Right lobe of liver (tissue), 6 donors: ENCODE measurements at regions not wholly inside any gene's neighbourhood (a gene's known extent, or its start where the extent isn't known, plus 50 kb on each side); places are given as distances from the start of the nearest gene placed in this dataset.

Source experiments
- ATAC-seq, 4 donors: fragments of 200-7000 bp; cut with Tn5 transposase; one replicate each; pipeline ENCODE4 v1.9.1; 2020; ENCODE audit warnings: mild to moderate bottlenecking in 4 of 4, moderate library complexity in 4 of 4
- DNase-seq, 3 donors: peaks; one replicate each; pipeline ENCODE4 v3.0.0-alpha.2; 2020
- H3K27ac ChIP-seq, 3 donors: fragments of 200-600 bp; one replicate each; pipeline ENCODE4 v1.8.0; 2022
- H3K27me3 ChIP-seq, 2 donors: fragments of 200-600 bp; one replicate each; pipeline ENCODE4 v1.8.0; 2022
- H3K36me3 ChIP-seq, 4 donors: fragments of 200-600 bp; sonication (generic) in 1 of 4; one replicate each; pipeline versions ENCODE4 v1.5.1 to v1.8.0; 2017 to 2022; ENCODE audit warnings: control low read depth in 1 of 4
- H3K4me1 ChIP-seq, 4 donors: fragments of 200-600 bp; sonication (generic) in 1 of 4; one replicate each; pipeline versions ENCODE4 v1.5.1 to v1.8.0; 2017 to 2022; ENCODE audit warnings: control low read depth in 1 of 4
- H3K4me3 ChIP-seq, 3 donors: fragments of 200-600 bp; one replicate each; pipeline ENCODE4 v1.8.0; 2022
- H3K9me3 ChIP-seq, 4 donors: fragments of 200-600 bp; sonication (generic) in 1 of 4; one replicate each; pipeline versions ENCODE4 v1.5.1 to v1.8.0; 2017 to 2022; ENCODE audit warnings: control low read depth in 1 of 4
- POLR2A ChIP-seq: fragments of 450-650 bp; IDR thresholded peaks from one replicate; pipeline ENCODE4 v1.6.1; 2017; ENCODE audit warnings: antibody characterized with exemption, mild to moderate bottlenecking
- WGBS: methylation state at CpG from one replicate; pipeline ENCODE4 v1.1.6; 2018; ENCODE audit warnings: low coverage, low lambda C conversion rate; ENCODE audit not compliant: insufficient coverage; ENCODE audit errors: missing lambda C conversion rate; 5-methylcytosine and 5-hydroxymethylcytosine counted together
- intact Hi-C, 2 donors: fragments of 100-400 bp; cut with DNase I; formaldehyde crosslinking; loops; one replicate each; pipeline versions ENCODE4 v1.11.2 to v1.14.1; 2022
- TF ChIP-seq, protein P1 (sequence below), 4 donors: fragments of 200-600 bp in 3 of 4; fragments of 450-650 bp in 1 of 4; IDR thresholded peaks; one replicate each; pipeline versions ENCODE4 v1.5.1 to v1.8.0; 2016 to 2022; ENCODE audit warnings: antibody characterized with exemption in 4 of 4, mild to moderate bottlenecking in 2 of 4
- donor health status: DM: no; HTN: yes; CAD: no.
- donor health status: DM: no; HTN: no; CAD: no.
- donor health status: DM: no; HTN: no; CAD: no.
- donor health status: DM: no; HTN: yes; CAD: no.
- donor health status: DM: no; HTN: yes; CAD: no.

GRCh38 chr2:18110222-18110621 lies 231.8 kb downstream of the KCNS3 start:
- 46% methylated on average over 3 of the region's 3 CpGs for WGBS
- DNase-seq: no peak
- TF ChIP-seq POLR2A: no peak
- TF ChIP-seq, protein P1, sequence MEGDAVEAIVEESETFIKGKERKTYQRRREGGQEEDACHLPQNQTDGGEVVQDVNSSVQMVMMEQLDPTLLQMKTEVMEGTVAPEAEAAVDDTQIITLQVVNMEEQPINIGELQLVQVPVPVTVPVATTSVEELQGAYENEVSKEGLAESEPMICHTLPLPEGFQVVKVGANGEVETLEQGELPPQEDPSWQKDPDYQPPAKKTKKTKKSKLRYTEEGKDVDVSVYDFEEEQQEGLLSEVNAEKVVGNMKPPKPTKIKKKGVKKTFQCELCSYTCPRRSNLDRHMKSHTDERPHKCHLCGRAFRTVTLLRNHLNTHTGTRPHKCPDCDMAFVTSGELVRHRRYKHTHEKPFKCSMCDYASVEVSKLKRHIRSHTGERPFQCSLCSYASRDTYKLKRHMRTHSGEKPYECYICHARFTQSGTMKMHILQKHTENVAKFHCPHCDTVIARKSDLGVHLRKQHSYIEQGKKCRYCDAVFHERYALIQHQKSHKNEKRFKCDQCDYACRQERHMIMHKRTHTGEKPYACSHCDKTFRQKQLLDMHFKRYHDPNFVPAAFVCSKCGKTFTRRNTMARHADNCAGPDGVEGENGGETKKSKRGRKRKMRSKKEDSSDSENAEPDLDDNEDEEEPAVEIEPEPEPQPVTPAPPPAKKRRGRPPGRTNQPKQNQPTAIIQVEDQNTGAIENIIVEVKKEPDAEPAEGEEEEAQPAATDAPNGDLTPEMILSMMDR (IDR thresholded peaks at IDR 0.05): no peak
- no peaks in the 10 kb centered on the region for H3K9me3 ChIP-seq
- H3K27ac ChIP-seq: no peak overlapping the region
- H3K27me3 ChIP-seq: no peaks in the 10 kb centered on the region
- H3K4me1 ChIP-seq: no peaks in the 10 kb centered on the region
- no peak for ATAC-seq
- H3K4me3 ChIP-seq: no peak overlapping the region
- H3K36me3 ChIP-seq: no peaks in the 10 kb centered on the region
- intact Hi-C loops: no loop called here

- Histone ChIP-seq H3K4me3 (no peak overlapping the region), H3K36me3 (no peaks in the 10 kb centered on the region), H3K9me3 (no peaks in the 10 kb centered on the region), H3K27me3 (no peaks in the 10 kb centered on the region), H3K27ac (no peak overlapping the region), H3K4me1 (peaks cover 0 to 7% (median 0%) of the 10 kb centered on the region in 4 donors)
- 51% methylated on average over 2 of the region's 2 CpGs for WGBS
- DNase-seq (no peak), ATAC-seq (no peak)
- intact Hi-C loops: no loop called here
- TF ChIP-seq POLR2A: no peak
- TF ChIP-seq, protein P1 (IDR thresholded peaks at IDR 0.05): no peak
These were observed 228.4 kb downstream of the KCNS3 start for GRCh38 chr2:18106841-18107240.

- intact Hi-C loops: no loop called here
- H3K36me3 ChIP-seq: no peaks in the 10 kb centered on the region
- 21% methylated on average over 1 of the region's 1 CpG for WGBS
- DNase-seq: no peak
- peaks cover 0 to 7% (median 0%) of the 10 kb centered on the region in 4 donors for H3K4me1 ChIP-seq
- H3K27ac ChIP-seq: no peak overlapping the region
- TF ChIP-seq, protein P1 (IDR thresholded peaks at IDR 0.05): no peak
- no peak for TF ChIP-seq POLR2A
- no peak overlapping the region for H3K4me3 ChIP-seq
- H3K27me3 ChIP-seq: no peaks in the 10 kb centered on the region
- H3K9me3 ChIP-seq: no peaks in the 10 kb centered on the region
- no peak for ATAC-seq
These were observed 227.5 kb downstream of the KCNS3 start for GRCh38 chr2:18105929-18106328.

DNA sequence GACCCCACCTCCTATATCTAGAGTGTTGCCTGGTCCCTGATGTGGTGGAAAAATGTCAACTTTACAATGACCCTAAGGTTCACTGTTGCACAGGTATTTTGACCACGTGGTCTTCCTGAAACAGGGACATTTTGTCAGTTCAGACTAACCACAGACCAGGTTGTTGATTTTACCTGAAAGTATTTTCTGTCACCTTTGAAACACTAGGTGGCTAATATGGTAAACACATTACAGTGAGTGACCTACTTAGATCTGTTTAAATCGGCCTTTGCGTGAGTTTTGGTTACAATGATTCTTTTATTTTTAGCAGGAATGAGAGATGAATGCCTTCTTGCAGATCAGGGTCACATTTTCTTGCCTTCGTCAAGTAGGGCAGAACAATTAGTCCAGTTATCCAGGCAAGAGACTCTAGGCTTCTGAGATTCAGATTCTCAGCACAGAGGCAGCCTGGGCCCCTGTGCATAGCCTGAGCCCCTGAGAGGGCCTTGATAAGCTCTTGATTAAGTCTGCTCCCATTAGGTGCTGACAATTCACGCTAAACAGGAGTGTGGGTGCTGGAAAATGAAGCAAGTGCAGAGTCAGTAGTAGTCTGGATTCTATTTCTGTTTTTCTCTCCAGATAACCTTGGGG lies 226.2 kb downstream of the KCNS3 start:
- DNase-seq (no peak), ATAC-seq (peak in 2 of 4 donors; percentile 76 to 79)
- intact Hi-C loops: no loop called here
- no peaks in the 10 kb centered on the region for H3K27me3 ChIP-seq
- H3K4me3 ChIP-seq: no peak overlapping the region
- TF ChIP-seq, protein P1 (IDR thresholded peaks at IDR 0.05): no peak
- WGBS: 18% methylated on average over 5 of the region's 5 CpGs
- no peaks in the 10 kb centered on the region for H3K9me3 ChIP-seq
- H3K4me1 ChIP-seq: peaks cover 0 to 7% (median 0%) of the 10 kb centered on the region in 4 donors
- H3K36me3 ChIP-seq: no peaks in the 10 kb centered on the region
- H3K27ac ChIP-seq: no peak overlapping the region
